ENCODE measurements at regions not wholly inside any gene's neighbourhood (a gene's known extent, or its start where the extent isn't known, plus 50 kb on each side); places are given as distances from the start of the nearest gene placed in this dataset.
"Not testable (repeated sequence)": the region's sequence is repeated elsewhere in the genome, so short reads cannot be mapped to it uniquely, and the experiment has no call there.

DNA sequence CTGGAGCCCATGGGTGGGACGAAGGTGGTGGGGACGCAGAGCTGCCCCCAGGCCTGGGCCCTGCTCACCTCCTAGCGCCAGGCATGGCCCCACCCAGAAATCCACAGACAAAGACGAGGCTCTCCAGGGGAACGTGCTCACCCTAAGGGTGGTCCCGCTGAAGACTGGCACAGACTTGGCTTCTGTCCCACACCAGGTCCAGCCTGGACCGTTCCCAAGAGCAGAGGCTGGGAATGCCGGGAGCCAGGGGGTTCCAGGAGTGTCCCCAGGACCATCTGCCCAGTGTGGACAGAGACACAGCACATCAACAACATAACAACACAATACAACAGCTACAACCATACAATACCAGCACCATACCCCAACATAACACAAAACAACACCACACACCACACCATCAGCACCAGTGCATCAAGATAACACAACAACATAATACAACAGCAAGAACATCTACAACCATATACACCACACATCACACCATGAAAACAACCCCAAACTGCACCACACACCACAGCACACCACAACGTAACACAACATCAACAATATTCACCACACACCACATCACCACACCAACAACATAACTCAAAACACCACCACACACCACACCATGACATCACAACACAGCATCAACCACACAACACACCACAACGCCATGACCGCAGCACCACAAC lies 329.6 kb downstream of the ADGRD1 start:
- H3K36me3 ChIP-seq (ENCODE audit: insufficient read depth, low read length) = no peaks in the 10 kb centered on the region
- H3K79me2 ChIP-seq (replicated peaks; ENCODE audit: insufficient read depth, low read length) = no peaks in the 10 kb centered on the region

DNA sequence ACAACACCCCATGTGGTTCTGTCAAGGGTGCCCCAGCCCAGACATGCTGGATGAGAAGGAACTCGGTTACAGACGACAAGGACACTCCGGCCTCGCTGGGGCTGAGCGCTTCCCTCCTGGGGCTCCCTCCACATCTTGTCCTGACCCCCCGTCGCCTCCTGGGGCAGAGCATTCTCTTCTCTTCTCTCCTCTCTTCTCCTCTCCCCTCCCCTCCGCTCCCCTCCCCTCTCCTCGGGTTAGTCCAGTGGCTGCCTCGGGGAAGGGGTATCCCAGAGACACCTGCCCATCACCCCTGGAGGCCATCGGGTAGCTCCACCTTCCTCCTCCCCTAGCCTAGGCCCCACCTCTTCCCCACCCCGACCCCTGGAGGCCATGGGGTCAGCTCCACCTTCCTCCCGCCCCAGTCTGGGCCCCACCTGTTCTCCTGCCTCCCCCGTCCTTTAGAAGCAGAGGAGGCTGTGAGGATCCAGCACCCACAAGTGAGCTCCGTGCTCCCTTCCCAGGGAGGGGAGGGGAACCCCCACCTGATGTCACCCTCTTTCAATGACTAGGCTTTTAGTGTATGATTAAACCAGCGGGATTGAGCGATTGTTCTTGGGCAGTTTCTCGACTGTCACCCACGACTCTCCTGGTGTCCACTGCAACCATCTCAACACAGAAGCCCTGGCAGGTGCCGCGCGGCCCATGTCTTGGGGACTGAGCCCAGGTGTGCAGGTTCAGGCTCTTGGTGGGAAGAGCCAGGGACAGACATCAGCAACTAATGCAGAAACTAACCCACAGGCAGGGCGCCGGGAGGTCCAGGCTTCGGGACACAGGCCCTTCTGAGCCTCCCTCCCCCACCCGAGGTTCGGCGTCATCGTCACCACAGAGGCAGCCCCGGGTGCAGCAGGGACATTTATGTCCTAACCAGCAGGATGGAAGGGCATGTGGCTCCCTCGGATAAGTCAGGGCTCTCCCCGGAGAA lies 330.4 kb downstream of the ADGRD1 start:
- H3K36me3 ChIP-seq (ENCODE audit: insufficient read depth, low read length); H3K9me2 ChIP-seq (ENCODE audit: insufficient read depth, low read length); H4K20me1 ChIP-seq (ENCODE audit: insufficient read depth); H3K79me2 ChIP-seq (replicated peaks; ENCODE audit: insufficient read depth, low read length); H3K27ac ChIP-seq (ENCODE audit: low read length); H3K27me3 ChIP-seq (ENCODE audit: insufficient read depth, low read depth, low read length); H3K9ac ChIP-seq (ENCODE audit: low read length); H3K4me2 ChIP-seq (ENCODE audit: low read length); H2AFZ ChIP-seq (ENCODE audit: low read depth, low read length); H3K9me3 ChIP-seq (ENCODE audit: low read length); H3K4me3 ChIP-seq (ENCODE audit: low read length); H3F3A ChIP-seq (ENCODE audit: insufficient read depth, low read length, poor library complexity, severe bottlenecking): not testable (repeated sequence)

More for the DNA sequence above, 329.6 kb downstream of the ADGRD1 start:
- H3K4me2 ChIP-seq (ENCODE audit: low read length) = no peak overlapping the region
- H3K4me3 ChIP-seq (ENCODE audit: low read length) = no peak overlapping the region
- no peaks in the 10 kb centered on the region for H3K9me2 ChIP-seq (ENCODE audit: insufficient read depth, low read length)
- TF ChIP-seq SMC3 (conservative IDR thresholded peaks at IDR 0.05; ENCODE audit: poor library complexity) (no peak), POLR2AphosphoS5 (IDR thresholded peaks at IDR 0.05) (no peak), RAD21 (conservative IDR thresholded peaks at IDR 0.05) (no peak), TAF1 (IDR thresholded peaks at IDR 0.05; ENCODE audit: low read depth) (no peak), EP300 (conservative IDR thresholded peaks at IDR 0.05; ENCODE audit: poor library complexity, severe bottlenecking) (no peak), MXI1 (conservative IDR thresholded peaks at IDR 0.05; ENCODE audit: poor library complexity, severe bottlenecking) (no peak), EZH2 (IDR thresholded peaks at IDR 0.05; ENCODE audit: borderline replicate concordance, insufficient read depth, low read length, poor library complexity, severe bottlenecking) (no peak)
- TF ChIP-seq, protein P1, sequence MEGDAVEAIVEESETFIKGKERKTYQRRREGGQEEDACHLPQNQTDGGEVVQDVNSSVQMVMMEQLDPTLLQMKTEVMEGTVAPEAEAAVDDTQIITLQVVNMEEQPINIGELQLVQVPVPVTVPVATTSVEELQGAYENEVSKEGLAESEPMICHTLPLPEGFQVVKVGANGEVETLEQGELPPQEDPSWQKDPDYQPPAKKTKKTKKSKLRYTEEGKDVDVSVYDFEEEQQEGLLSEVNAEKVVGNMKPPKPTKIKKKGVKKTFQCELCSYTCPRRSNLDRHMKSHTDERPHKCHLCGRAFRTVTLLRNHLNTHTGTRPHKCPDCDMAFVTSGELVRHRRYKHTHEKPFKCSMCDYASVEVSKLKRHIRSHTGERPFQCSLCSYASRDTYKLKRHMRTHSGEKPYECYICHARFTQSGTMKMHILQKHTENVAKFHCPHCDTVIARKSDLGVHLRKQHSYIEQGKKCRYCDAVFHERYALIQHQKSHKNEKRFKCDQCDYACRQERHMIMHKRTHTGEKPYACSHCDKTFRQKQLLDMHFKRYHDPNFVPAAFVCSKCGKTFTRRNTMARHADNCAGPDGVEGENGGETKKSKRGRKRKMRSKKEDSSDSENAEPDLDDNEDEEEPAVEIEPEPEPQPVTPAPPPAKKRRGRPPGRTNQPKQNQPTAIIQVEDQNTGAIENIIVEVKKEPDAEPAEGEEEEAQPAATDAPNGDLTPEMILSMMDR (IDR thresholded peaks at IDR 0.05; ENCODE audit: poor library complexity, severe bottlenecking) = no peak
- TF ChIP-seq, protein P2, sequence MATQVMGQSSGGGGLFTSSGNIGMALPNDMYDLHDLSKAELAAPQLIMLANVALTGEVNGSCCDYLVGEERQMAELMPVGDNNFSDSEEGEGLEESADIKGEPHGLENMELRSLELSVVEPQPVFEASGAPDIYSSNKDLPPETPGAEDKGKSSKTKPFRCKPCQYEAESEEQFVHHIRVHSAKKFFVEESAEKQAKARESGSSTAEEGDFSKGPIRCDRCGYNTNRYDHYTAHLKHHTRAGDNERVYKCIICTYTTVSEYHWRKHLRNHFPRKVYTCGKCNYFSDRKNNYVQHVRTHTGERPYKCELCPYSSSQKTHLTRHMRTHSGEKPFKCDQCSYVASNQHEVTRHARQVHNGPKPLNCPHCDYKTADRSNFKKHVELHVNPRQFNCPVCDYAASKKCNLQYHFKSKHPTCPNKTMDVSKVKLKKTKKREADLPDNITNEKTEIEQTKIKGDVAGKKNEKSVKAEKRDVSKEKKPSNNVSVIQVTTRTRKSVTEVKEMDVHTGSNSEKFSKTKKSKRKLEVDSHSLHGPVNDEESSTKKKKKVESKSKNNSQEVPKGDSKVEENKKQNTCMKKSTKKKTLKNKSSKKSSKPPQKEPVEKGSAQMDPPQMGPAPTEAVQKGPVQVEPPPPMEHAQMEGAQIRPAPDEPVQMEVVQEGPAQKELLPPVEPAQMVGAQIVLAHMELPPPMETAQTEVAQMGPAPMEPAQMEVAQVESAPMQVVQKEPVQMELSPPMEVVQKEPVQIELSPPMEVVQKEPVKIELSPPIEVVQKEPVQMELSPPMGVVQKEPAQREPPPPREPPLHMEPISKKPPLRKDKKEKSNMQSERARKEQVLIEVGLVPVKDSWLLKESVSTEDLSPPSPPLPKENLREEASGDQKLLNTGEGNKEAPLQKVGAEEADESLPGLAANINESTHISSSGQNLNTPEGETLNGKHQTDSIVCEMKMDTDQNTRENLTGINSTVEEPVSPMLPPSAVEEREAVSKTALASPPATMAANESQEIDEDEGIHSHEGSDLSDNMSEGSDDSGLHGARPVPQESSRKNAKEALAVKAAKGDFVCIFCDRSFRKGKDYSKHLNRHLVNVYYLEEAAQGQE (IDR thresholded peaks at IDR 0.05; ENCODE audit: borderline replicate concordance) = no peak
- no peak overlapping the region for H3K9ac ChIP-seq (ENCODE audit: low read length)
- no peaks in the 10 kb centered on the region for H3F3A ChIP-seq (ENCODE audit: insufficient read depth, low read length, poor library complexity, severe bottlenecking)
- no peaks in the 10 kb centered on the region for H3K9me3 ChIP-seq (ENCODE audit: low read length)
- H2AFZ ChIP-seq (ENCODE audit: low read depth, low read length) = no peak overlapping the region
- no peaks in the 10 kb centered on the region for H4K20me1 ChIP-seq (ENCODE audit: insufficient read depth)
- H3K27me3 ChIP-seq (ENCODE audit: insufficient read depth, low read depth, low read length) = no peaks in the 10 kb centered on the region
- H3K27ac ChIP-seq (ENCODE audit: low read length) = no peak overlapping the region

DNA sequence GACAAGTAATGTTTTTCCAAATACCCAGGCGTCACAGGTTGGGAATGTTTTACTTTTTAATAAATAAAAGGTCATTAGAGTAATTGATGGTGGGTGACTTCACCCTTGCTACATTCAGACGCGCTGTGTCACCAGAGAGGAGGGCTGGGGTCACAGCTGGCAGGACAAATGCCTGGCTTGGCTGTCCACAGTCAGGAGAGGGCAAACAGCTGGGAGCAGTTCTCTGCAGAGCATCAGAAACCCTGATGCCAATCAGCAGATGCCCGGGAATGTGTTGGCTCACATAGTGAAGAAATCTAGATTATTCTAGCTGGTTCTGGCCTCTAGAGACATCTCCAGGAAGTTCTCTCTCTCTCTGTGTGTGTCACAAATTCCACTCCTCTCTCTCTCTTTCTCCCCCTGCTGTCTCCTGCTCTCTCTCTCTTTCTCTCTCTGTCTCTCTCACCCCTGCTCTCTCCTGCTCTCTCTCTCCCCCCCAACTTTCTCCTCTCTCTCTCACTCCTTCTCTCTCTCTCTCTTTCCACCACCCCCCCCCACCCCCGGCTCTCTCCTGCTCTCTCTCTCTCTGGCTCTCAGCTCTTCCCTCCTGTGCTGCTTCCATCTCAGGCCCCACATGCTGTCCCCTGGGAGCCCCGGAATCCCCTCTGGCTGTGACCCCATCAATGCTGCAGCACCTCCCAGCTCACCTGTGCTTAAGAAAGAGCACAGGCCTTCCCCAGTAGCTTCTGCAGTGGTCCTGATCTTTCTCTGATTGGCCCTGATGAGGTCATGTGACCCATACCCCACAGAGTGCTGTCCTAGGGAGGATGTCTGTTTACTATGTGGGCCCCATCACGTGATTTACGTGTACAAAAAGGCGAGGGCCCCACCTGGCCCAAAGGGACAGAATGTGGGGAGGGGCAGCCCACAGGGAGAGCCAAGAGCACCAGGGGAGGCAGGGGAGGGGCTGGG lies 331.5 kb downstream of the ADGRD1 start:
- H3K9me3 ChIP-seq (ENCODE audit: low read length); H3K4me3 ChIP-seq (ENCODE audit: low read length); H2AFZ ChIP-seq (ENCODE audit: low read depth, low read length); H3K27me3 ChIP-seq (ENCODE audit: insufficient read depth, low read depth, low read length); H3K27ac ChIP-seq (ENCODE audit: low read length); H3K4me2 ChIP-seq (ENCODE audit: low read length); H3F3A ChIP-seq (ENCODE audit: insufficient read depth, low read length, poor library complexity, severe bottlenecking); H4K20me1 ChIP-seq (ENCODE audit: insufficient read depth); H3K9me2 ChIP-seq (ENCODE audit: insufficient read depth, low read length); H3K79me2 ChIP-seq (replicated peaks; ENCODE audit: insufficient read depth, low read length); H3K9ac ChIP-seq (ENCODE audit: low read length); H3K36me3 ChIP-seq (ENCODE audit: insufficient read depth, low read length): not testable (repeated sequence)

DNA sequence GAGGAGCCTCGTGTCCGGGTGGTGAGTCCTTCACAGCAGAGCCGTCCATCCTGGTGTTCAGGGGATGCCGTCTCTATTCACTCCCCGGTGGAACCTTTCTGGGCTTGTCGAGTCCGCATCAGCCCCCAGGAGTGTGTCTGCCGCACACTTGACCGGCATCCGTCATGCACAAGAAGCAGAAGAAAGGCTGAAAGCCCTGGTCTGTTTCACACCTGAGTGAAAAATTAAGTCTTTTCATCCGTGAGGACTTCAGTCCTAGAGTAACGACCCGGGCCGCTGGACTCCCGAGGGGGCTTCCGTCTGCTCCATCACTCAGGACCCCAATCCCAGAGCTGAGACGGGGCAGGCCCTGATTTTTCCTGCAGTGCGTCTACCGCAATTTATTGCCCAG lies 332.2 kb downstream of the ADGRD1 start:
- not testable (repeated sequence) for H3K27me3 ChIP-seq (ENCODE audit: insufficient read depth, low read depth, low read length); H3K36me3 ChIP-seq (ENCODE audit: insufficient read depth, low read length); H3F3A ChIP-seq (ENCODE audit: insufficient read depth, low read length, poor library complexity, severe bottlenecking); H3K9me3 ChIP-seq (ENCODE audit: low read length); H3K4me3 ChIP-seq (ENCODE audit: low read length); H3K9me2 ChIP-seq (ENCODE audit: insufficient read depth, low read length); H2AFZ ChIP-seq (ENCODE audit: low read depth, low read length); H3K27ac ChIP-seq (ENCODE audit: low read length); H3K9ac ChIP-seq (ENCODE audit: low read length); H3K4me2 ChIP-seq (ENCODE audit: low read length); H4K20me1 ChIP-seq (ENCODE audit: insufficient read depth); H3K79me2 ChIP-seq (replicated peaks; ENCODE audit: insufficient read depth, low read length)

Data from neural cell (in vitro differentiated cells).